HCT116 (cell line): ENCODE measurements at regions not wholly inside any gene's neighbourhood (a gene's known extent, or its start where the extent isn't known, plus 50 kb on each side); places are given as distances from the start of the nearest gene placed in this dataset.

ENCODE experiments used
- ATAC-seq: fragments of 200-7000 bp; cut with Tn5 transposase; 2 replicates; pipeline ENCODE4 v1.9.1; 2020; ENCODE audit warnings: mild to moderate bottlenecking, moderate library complexity
- BruUV-seq: library from RNA; stranded (reverse); fragments of 400-500 nt; replicated peaks from 2 replicates; lab custom pipeline; 2021; lab: Mats Ljungman, UMichigan
- CTCF ChIA-PET: fragments of 300-600 bp; sonication (Branson Sonifier 250); formaldehyde crosslinking; loops from one replicate; lab custom pipeline; 2021; ENCODE audit warnings: antibody characterized with exemption; lab: Charles Lee
- POLR2A ChIA-PET: fragments of 300-600, 350-600 bp; sonication (Branson Sonifier 250); formaldehyde crosslinking; loops from one replicate; lab custom pipeline; 2021; ENCODE audit warnings: antibody characterized with exemption; lab: Charles Lee
- RAD21 ChIA-PET, 2 experiments: fragments of 300-600 bp; sonication (Branson Sonifier 250); formaldehyde crosslinking; loops; one replicate each; lab custom pipeline; 2023; ENCODE audit warnings: low total read pairs in 2 of 2; ENCODE audit not compliant: uncharacterized antibody in 2 of 2, unreplicated experiment in 2 of 2, low non-redundant PET in 1 of 2; lab: Charles Lee
- DNase-seq: peaks from one replicate; pipeline ENCODE4 v3.0.0-alpha.2; 2010; ENCODE audit warnings: low read depth, low spot score
- H2AFZ ChIP-seq: fragments of 200-600 bp; shearing (Covaris generic), sonication (generic); 2 replicates; pipeline ENCODE4 v1.6.1; 2017; ENCODE audit warnings: low read depth, mixed run types, mixed read lengths, antibody characterized with exemption, low read length; ENCODE audit not compliant: poor library complexity, severe bottlenecking
- H3K27ac ChIP-seq: 2 replicates; pipeline ENCODE4 v1.5.1; 2012; ENCODE audit warnings: low read depth, low read length
- H3K27me3 ChIP-seq: fragments of 200-600 bp; sonication (generic); 2 replicates; pipeline ENCODE4 v1.6.1; 2016; ENCODE audit warnings: mixed run types, low read length, mixed read lengths; ENCODE audit not compliant: insufficient read depth
- H3K36me3 ChIP-seq, 2 experiments: fragments of 200-500 bp in 1 of 2; fragments of 200-600 bp in 1 of 2; sonication (Bioruptor generic) in 1 of 2; sonication (generic) in 1 of 2; 2 replicates each; pipeline versions ENCODE4 v1.5.1 to v1.6.1; 2014 to 2016; ENCODE audit warnings: low read length in 2 of 2, inconsistent platforms in 1 of 2, mixed read lengths in 1 of 2, mixed run types in 1 of 2; ENCODE audit not compliant: insufficient read depth in 2 of 2, control insufficient read depth in 1 of 2
- H3K4me1 ChIP-seq, 2 experiments: fragments of 200-600 bp in 1 of 2; sonication (generic) in 1 of 2; 2 replicates each; pipeline versions ENCODE4 v1.5.1 to v1.6.1; 2012 to 2017; ENCODE audit warnings: low read length in 2 of 2, inconsistent platforms in 1 of 2, mild to moderate bottlenecking in 1 of 2, mixed read lengths in 1 of 2, mixed run types in 1 of 2, moderate library complexity in 1 of 2; ENCODE audit not compliant: insufficient read depth in 2 of 2, control insufficient read depth in 1 of 2
- H3K4me2 ChIP-seq: fragments of 200-600 bp; sonication (generic); 2 replicates; pipeline ENCODE4 v1.6.1; 2017; ENCODE audit warnings: mixed run types, low read length, mixed read lengths
- H3K4me3 ChIP-seq, 2 experiments: fragments of 200-600 bp in 1 of 2; sonication (generic) in 1 of 2; replicated peaks in 1 of 2; 2 replicates each; pipeline ENCODE4 v1.5.1; 2011 to 2016; ENCODE audit warnings: low read length in 2 of 2, control low read depth in 1 of 2, low read depth in 1 of 2, mild to moderate bottlenecking in 1 of 2, mixed read lengths in 1 of 2, mixed run types in 1 of 2
- H3K79me2 ChIP-seq: fragments of 200-600 bp; sonication (generic); 2 replicates; pipeline ENCODE4 v1.6.1; 2017; ENCODE audit warnings: mild to moderate bottlenecking, mixed run types, low read length, moderate library complexity, mixed read lengths; ENCODE audit not compliant: insufficient read depth
- H3K9ac ChIP-seq: fragments of 200-600 bp; sonication (generic); 2 replicates; pipeline ENCODE4 v1.6.1; 2016; ENCODE audit warnings: low read length, mixed read lengths
- H3K9me2 ChIP-seq: fragments of 200-600 bp; sonication (generic), shearing (Covaris generic); 2 replicates; pipeline ENCODE4 v1.6.1; 2017; ENCODE audit warnings: mixed run types, mild to moderate bottlenecking, moderate library complexity; ENCODE audit not compliant: insufficient read depth
- H3K9me3 ChIP-seq, 2 experiments: fragments of 200-500 bp in 1 of 2; fragments of 200-600 bp in 1 of 2; sonication (Bioruptor generic) in 1 of 2; sonication (generic) in 1 of 2; 2 replicates each; pipeline ENCODE4 v1.6.1; 2014 to 2017; ENCODE audit warnings: low read length in 2 of 2, mixed read lengths in 2 of 2, inconsistent platforms in 1 of 2, low read depth in 1 of 2, mild to moderate bottlenecking in 1 of 2, mixed run types in 1 of 2, moderate library complexity in 1 of 2; ENCODE audit not compliant: control insufficient read depth in 1 of 2, insufficient read depth in 1 of 2
- H4K20me1 ChIP-seq: fragments of 200-600 bp; sonication (generic), shearing (Covaris generic); 2 replicates; pipeline ENCODE4 v1.6.1; 2017; ENCODE audit warnings: mixed run types, mild to moderate bottlenecking, moderate library complexity; ENCODE audit not compliant: insufficient read depth
- CBX3 ChIP-seq: IDR thresholded peaks from 2 replicates; pipeline ENCODE4 v1.6.1; 2012; ENCODE audit warnings: low read depth
- CEBPB ChIP-seq: IDR thresholded peaks from 2 replicates; pipeline ENCODE4 v1.6.1; 2012; ENCODE audit warnings: low read depth
- CTCF ChIP-seq, 3 experiments: fragments of 200-600 bp in 1 of 3; sonication (generic) in 1 of 3; IDR thresholded peaks in 2 of 3; conservative IDR thresholded peaks in 1 of 3; 2 replicates each; pipeline ENCODE4 v1.5.1; 2012 to 2017; ENCODE audit warnings: low read depth in 2 of 3, low read length in 2 of 3, antibody characterized with exemption in 1 of 3, borderline replicate concordance in 1 of 3, control low read depth in 1 of 3, mild to moderate bottlenecking in 1 of 3, mixed read lengths in 1 of 3, mixed run types in 1 of 3, moderate library complexity in 1 of 3; ENCODE audit not compliant: insufficient read depth in 1 of 3
- EGR1 ChIP-seq: IDR thresholded peaks from 2 replicates; pipeline ENCODE4 v1.6.1; 2012; ENCODE audit warnings: low read depth
- ELF1 ChIP-seq: IDR thresholded peaks from 2 replicates; pipeline ENCODE4 v1.6.1; 2012; ENCODE audit warnings: low read depth, borderline replicate concordance
- EZH2 ChIP-seq: fragments of 200-600 bp; sonication (generic); IDR thresholded peaks from 2 replicates; pipeline ENCODE4 v1.6.1; 2017; ENCODE audit warnings: antibody characterized with exemption, mixed run types
- EZH2phosphoT487 ChIP-seq: fragments of 200-600 bp; IDR thresholded peaks from 2 replicates; pipeline ENCODE4 v1.6.1; 2018; ENCODE audit warnings: antibody characterized with exemption, borderline replicate concordance
- FOSL1 ChIP-seq: IDR thresholded peaks from 2 replicates; pipeline ENCODE4 v1.6.1; 2012; ENCODE audit warnings: low read depth
- POLR2AphosphoS5 ChIP-seq: IDR thresholded peaks from 2 replicates; pipeline ENCODE4 v1.6.1; 2011; ENCODE audit warnings: mild to moderate bottlenecking, low read depth, low read length, moderate library complexity
- RAD21 ChIP-seq: IDR thresholded peaks from 2 replicates; pipeline ENCODE4 v1.6.1; 2012; ENCODE audit warnings: low read depth, mild to moderate bottlenecking
- SIN3A ChIP-seq: IDR thresholded peaks from 2 replicates; pipeline ENCODE4 v1.6.1; 2012; ENCODE audit warnings: low read depth
- SP1 ChIP-seq: IDR thresholded peaks from 2 replicates; pipeline ENCODE4 v1.6.1; 2012; ENCODE audit warnings: low read depth
- SRF ChIP-seq: IDR thresholded peaks from 2 replicates; pipeline ENCODE4 v1.6.1; 2012; ENCODE audit warnings: low read depth
- TCF7L2 ChIP-seq: IDR thresholded peaks from 2 replicates; pipeline ENCODE4 v1.7.0; 2011; ENCODE audit warnings: borderline replicate concordance, inconsistent platforms; ENCODE audit not compliant: insufficient read depth, insufficient read length; ENCODE audit errors: extremely low read depth
- YY1 ChIP-seq: IDR thresholded peaks from 2 replicates; pipeline ENCODE4 v1.6.1; 2011; ENCODE audit warnings: low read length, low read depth, moderate library complexity, mild to moderate bottlenecking; ENCODE audit not compliant: insufficient replicate concordance; ENCODE audit errors: extremely low read depth
- ZFX ChIP-seq: fragments of 450-650 bp; IDR thresholded peaks from 2 replicates; pipeline ENCODE4 v1.6.1; 2017
- intact Hi-C: fragments of 100-400 bp; cut with micrococcal nuclease; formaldehyde crosslinking; loops from 2 replicates; pipeline ENCODE4 v1.10.0; 2022
- TF ChIP-seq, protein P1 (sequence below): IDR thresholded peaks from 2 replicates; pipeline ENCODE4 v1.6.1; 2012; ENCODE audit warnings: low read depth
- TF ChIP-seq, protein P2 (sequence below): IDR thresholded peaks from 2 replicates; pipeline ENCODE4 v1.6.1; 2011; ENCODE audit warnings: mild to moderate bottlenecking, low read length, moderate library complexity; ENCODE audit not compliant: insufficient replicate concordance; ENCODE audit errors: extremely low read depth

- Histone ChIP-seq H3K27ac (no peak overlapping the region), H4K20me1 (no peaks in the 10 kb centered on the region), H3K27me3 (no peaks in the 10 kb centered on the region), H3K4me1 (peaks cover 16 to 22% of the 10 kb centered on the region in 2 experiments), H3K9me3 (no peaks in the 10 kb centered on the region), H2AFZ (no peak overlapping the region), H3K4me3 (no peak overlapping the region), H3K9ac (no peak overlapping the region), H3K4me2 (no peak overlapping the region), H3K36me3 (no peaks in the 10 kb centered on the region), H3K9me2 (no peaks in the 10 kb centered on the region), H3K79me2 (no peaks in the 10 kb centered on the region)
- no TSS peak for BruUV-seq
- intact Hi-C loops = no loop called here
- RAD21 ChIA-PET = no interaction called here
- DNase-seq (no peak), ATAC-seq (no peak)
- no peak for TF ChIP-seq SRF
- TF ChIP-seq CTCF (IDR thresholded peaks at IDR 0.05 in 2 of 3, conservative IDR thresholded peaks at IDR 0.05 in 1 of 3; ENCODE audit: borderline replicate concordance in 1 of 3, insufficient read depth in 1 of 3, low read depth in 2 of 3, low read length in 2 of 3) = no peak
- TF ChIP-seq TCF7L2 = no peak
- TF ChIP-seq, protein P1, sequence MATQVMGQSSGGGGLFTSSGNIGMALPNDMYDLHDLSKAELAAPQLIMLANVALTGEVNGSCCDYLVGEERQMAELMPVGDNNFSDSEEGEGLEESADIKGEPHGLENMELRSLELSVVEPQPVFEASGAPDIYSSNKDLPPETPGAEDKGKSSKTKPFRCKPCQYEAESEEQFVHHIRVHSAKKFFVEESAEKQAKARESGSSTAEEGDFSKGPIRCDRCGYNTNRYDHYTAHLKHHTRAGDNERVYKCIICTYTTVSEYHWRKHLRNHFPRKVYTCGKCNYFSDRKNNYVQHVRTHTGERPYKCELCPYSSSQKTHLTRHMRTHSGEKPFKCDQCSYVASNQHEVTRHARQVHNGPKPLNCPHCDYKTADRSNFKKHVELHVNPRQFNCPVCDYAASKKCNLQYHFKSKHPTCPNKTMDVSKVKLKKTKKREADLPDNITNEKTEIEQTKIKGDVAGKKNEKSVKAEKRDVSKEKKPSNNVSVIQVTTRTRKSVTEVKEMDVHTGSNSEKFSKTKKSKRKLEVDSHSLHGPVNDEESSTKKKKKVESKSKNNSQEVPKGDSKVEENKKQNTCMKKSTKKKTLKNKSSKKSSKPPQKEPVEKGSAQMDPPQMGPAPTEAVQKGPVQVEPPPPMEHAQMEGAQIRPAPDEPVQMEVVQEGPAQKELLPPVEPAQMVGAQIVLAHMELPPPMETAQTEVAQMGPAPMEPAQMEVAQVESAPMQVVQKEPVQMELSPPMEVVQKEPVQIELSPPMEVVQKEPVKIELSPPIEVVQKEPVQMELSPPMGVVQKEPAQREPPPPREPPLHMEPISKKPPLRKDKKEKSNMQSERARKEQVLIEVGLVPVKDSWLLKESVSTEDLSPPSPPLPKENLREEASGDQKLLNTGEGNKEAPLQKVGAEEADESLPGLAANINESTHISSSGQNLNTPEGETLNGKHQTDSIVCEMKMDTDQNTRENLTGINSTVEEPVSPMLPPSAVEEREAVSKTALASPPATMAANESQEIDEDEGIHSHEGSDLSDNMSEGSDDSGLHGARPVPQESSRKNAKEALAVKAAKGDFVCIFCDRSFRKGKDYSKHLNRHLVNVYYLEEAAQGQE = no peak
- TF ChIP-seq RAD21 = no peak
- no peak for TF ChIP-seq POLR2AphosphoS5
- TF ChIP-seq YY1 = no peak
- TF ChIP-seq FOSL1 = no peak
- TF ChIP-seq EZH2phosphoT487 = no peak
- TF ChIP-seq EGR1 = no peak
- no peak for TF ChIP-seq ELF1
- TF ChIP-seq CEBPB = no peak
- TF ChIP-seq SIN3A = no peak
- TF ChIP-seq ZFX = no peak
- TF ChIP-seq, protein P2, sequence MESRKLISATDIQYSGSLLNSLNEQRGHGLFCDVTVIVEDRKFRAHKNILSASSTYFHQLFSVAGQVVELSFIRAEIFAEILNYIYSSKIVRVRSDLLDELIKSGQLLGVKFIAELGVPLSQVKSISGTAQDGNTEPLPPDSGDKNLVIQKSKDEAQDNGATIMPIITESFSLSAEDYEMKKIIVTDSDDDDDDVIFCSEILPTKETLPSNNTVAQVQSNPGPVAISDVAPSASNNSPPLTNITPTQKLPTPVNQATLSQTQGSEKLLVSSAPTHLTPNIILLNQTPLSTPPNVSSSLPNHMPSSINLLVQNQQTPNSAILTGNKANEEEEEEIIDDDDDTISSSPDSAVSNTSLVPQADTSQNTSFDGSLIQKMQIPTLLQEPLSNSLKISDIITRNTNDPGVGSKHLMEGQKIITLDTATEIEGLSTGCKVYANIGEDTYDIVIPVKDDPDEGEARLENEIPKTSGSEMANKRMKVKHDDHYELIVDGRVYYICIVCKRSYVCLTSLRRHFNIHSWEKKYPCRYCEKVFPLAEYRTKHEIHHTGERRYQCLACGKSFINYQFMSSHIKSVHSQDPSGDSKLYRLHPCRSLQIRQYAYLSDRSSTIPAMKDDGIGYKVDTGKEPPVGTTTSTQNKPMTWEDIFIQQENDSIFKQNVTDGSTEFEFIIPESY = no peak
- TF ChIP-seq CBX3 = no peak
- no peak for TF ChIP-seq SP1
- no peak for TF ChIP-seq EZH2
- CTCF ChIA-PET = no interaction called here
- POLR2A ChIA-PET = no interaction called here
Observed at GRCh38 chr12:132397152-132397933, 68.0 kb upstream of the GALNT9 start.
